ENCODE measurements at regions not wholly inside any gene's neighbourhood (a gene's known extent, or its start where the extent isn't known, plus 50 kb on each side); places are given as distances from the start of the nearest gene placed in this dataset.

GRCh38 chr10:128189176-128189575 lies 63.0 kb upstream of the MKI67 start:
- TF ChIP-seq EZH2 (IDR thresholded peaks at IDR 0.05; ENCODE audit: borderline replicate concordance, low read depth, low read length, severe bottlenecking) (no peak), POLR2AphosphoS5 (IDR thresholded peaks at IDR 0.05; ENCODE audit: insufficient read depth, low read depth, low read length) (no peak), MAX (IDR thresholded peaks at IDR 0.05; ENCODE audit: insufficient read depth, insufficient read length) (no peak)
